ENCODE measurements at regions not wholly inside any gene's neighbourhood (a gene's known extent, or its start where the extent isn't known, plus 50 kb on each side); places are given as distances from the start of the nearest gene placed in this dataset.

GRCh38 chr10:2436933-2437332 lies 630.4 kb upstream of the PFKP start:
- no peak for TF ChIP-seq EP300 (IDR thresholded peaks at IDR 0.05)
- TF ChIP-seq CTCF (IDR thresholded peaks at IDR 0.05), result no peak
- TF ChIP-seq POLR2A (IDR thresholded peaks at IDR 0.05), result no peak
